ENCODE measurements at regions not wholly inside any gene's neighbourhood (a gene's known extent, or its start where the extent isn't known, plus 50 kb on each side); places are given as distances from the start of the nearest gene placed in this dataset.

- in situ Hi-C loops (cut with HindIII; ENCODE audit: low pct_ligation_motif_present, low sequenced_read_pairs): no loop called here
- Histone ChIP-seq H3K4me3 (ENCODE audit: low read depth, low read length) (no peak overlapping the region), H3K36me3 (replicated peaks) (no peaks in the 10 kb centered on the region), H3K27ac (no peak overlapping the region), H3K27me3 (replicated peaks) (no peaks in the 10 kb centered on the region)
- DNase-seq: no peak
- TF ChIP-seq CTCF (IDR thresholded peaks at IDR 0.05; ENCODE audit: low read depth, low read length, missing control alignments): no peak
These were observed 96.4 kb downstream of the SYF2 start for GRCh38 chr1:25135909-25136308.

- TF ChIP-seq CTCF (IDR thresholded peaks at IDR 0.05; ENCODE audit: low read depth, low read length, missing control alignments): no peak
- in situ Hi-C loops (cut with HindIII; ENCODE audit: low pct_ligation_motif_present, low sequenced_read_pairs): no loop called here
- Histone ChIP-seq H3K4me3 (ENCODE audit: low read depth, low read length) (no peak overlapping the region), H3K27ac (no peak overlapping the region), H3K36me3 (replicated peaks) (no peaks in the 10 kb centered on the region), H3K27me3 (replicated peaks) (no peaks in the 10 kb centered on the region)
- no peak for DNase-seq
These were observed 97.4 kb downstream of the SYF2 start for GRCh38 chr1:25134801-25135461.

GRCh38 chr1:25134307-25134706 is 98.0 kb downstream of the SYF2 start:
- H3K4me3 ChIP-seq (ENCODE audit: low read depth, low read length): no peak overlapping the region
- H3K27ac ChIP-seq: no peak overlapping the region
- DNase-seq: no peak

GRCh38 chr1:25131794-25132193 is 100.5 kb downstream of the SYF2 start:
- Histone ChIP-seq H3K36me3 (replicated peaks) (no peaks in the 10 kb centered on the region), H3K27me3 (replicated peaks) (no peaks in the 10 kb centered on the region), H3K4me3 (ENCODE audit: low read depth, low read length) (no peak overlapping the region), H3K27ac (no peak overlapping the region)
- no peak for TF ChIP-seq CTCF (IDR thresholded peaks at IDR 0.05; ENCODE audit: low read depth, low read length, missing control alignments)
- in situ Hi-C loops (cut with HindIII; ENCODE audit: low pct_ligation_motif_present, low sequenced_read_pairs): no loop called here
- no peak for DNase-seq

More at GRCh38 chr1:25134307-25134706, 98.0 kb downstream of the SYF2 start:
- in situ Hi-C loops (cut with HindIII; ENCODE audit: low pct_ligation_motif_present, low sequenced_read_pairs): no loop called here
- TF ChIP-seq CTCF (IDR thresholded peaks at IDR 0.05; ENCODE audit: low read depth, low read length, missing control alignments): no peak
- Histone ChIP-seq H3K27me3 (replicated peaks) (no peaks in the 10 kb centered on the region), H3K36me3 (replicated peaks) (no peaks in the 10 kb centered on the region)

GRCh38 chr1:25130895-25131294 is 101.4 kb downstream of the SYF2 start:
- no peak for DNase-seq
- Histone ChIP-seq H3K27ac (no peak overlapping the region), H3K27me3 (replicated peaks) (no peaks in the 10 kb centered on the region), H3K36me3 (replicated peaks) (no peaks in the 10 kb centered on the region), H3K4me3 (ENCODE audit: low read depth, low read length) (no peak overlapping the region)
- TF ChIP-seq CTCF (IDR thresholded peaks at IDR 0.05; ENCODE audit: low read depth, low read length, missing control alignments): no peak
- in situ Hi-C loops (cut with HindIII; ENCODE audit: low pct_ligation_motif_present, low sequenced_read_pairs): no loop called here

- Histone ChIP-seq H3K4me3 (ENCODE audit: low read depth, low read length) (no peak overlapping the region), H3K36me3 (replicated peaks) (no peaks in the 10 kb centered on the region), H3K27ac (no peak overlapping the region), H3K27me3 (replicated peaks) (no peaks in the 10 kb centered on the region)
- TF ChIP-seq CTCF (IDR thresholded peaks at IDR 0.05; ENCODE audit: low read depth, low read length, missing control alignments): no peak
- in situ Hi-C loops (cut with HindIII; ENCODE audit: low pct_ligation_motif_present, low sequenced_read_pairs): no loop called here
- no peak for DNase-seq
These were observed 102.9 kb downstream of the SYF2 start for GRCh38 chr1:25129380-25129779.
